SK-N-SH (cell line): ENCODE measurements at regions not wholly inside any gene's neighbourhood (a gene's known extent, or its start where the extent isn't known, plus 50 kb on each side); places are given as distances from the start of the nearest gene placed in this dataset.

Experiments used
- CTCF ChIA-PET: fragments of 300-600, 350-600 bp; formaldehyde crosslinking; extraction: SDS; loops from one replicate; lab custom pipeline; 2021; lab: Yijun Ruan, JAX
- POLR2A ChIA-PET: fragments of 350-600 bp; sonication (Branson Sonifier 250); formaldehyde crosslinking; extraction: SDS; loops from one replicate; lab custom pipeline; 2020; ENCODE audit warnings: antibody characterized with exemption, inconsistent platforms; lab: Yijun Ruan, JAX
- DNase-seq: peaks from one replicate; pipeline ENCODE4 v3.0.0; 2012
- H2AFZ ChIP-seq: fragments of 200-600 bp; sonication (generic); 2 replicates; pipeline ENCODE4 v1.8.1; 2016; ENCODE audit warnings: antibody characterized with exemption, mild to moderate bottlenecking, low read depth
- H3F3A ChIP-seq: fragments of 200-600 bp; sonication (generic); replicated peaks from 2 replicates; pipeline ENCODE3; 2016; ENCODE audit warnings: antibody characterized with exemption, mild to moderate bottlenecking; ENCODE audit not compliant: insufficient read depth
- H3K27ac ChIP-seq, 2 experiments: fragments of 200-500 bp in 1 of 2; fragments of 200-600 bp in 1 of 2; sonication (Bioruptor generic) in 1 of 2; sonication (generic), shearing (Covaris generic) in 1 of 2; 2 replicates each; pipeline versions ENCODE4 v1.5.1 to v1.6.1; 2014 to 2016; ENCODE audit warnings: low read depth in 2 of 2, inconsistent platforms in 1 of 2, low read length in 1 of 2, mild to moderate bottlenecking in 1 of 2, mixed read lengths in 1 of 2
- H3K27me3 ChIP-seq: fragments of 200-600 bp; sonication (generic), shearing (Covaris generic); 2 replicates; pipeline ENCODE4 v1.6.1; 2016; ENCODE audit warnings: mixed run types; ENCODE audit not compliant: insufficient read depth
- H3K36me3 ChIP-seq, 2 experiments: fragments of 200-500 bp in 1 of 2; fragments of 200-600 bp in 1 of 2; sonication (Bioruptor generic) in 1 of 2; sonication (generic) in 1 of 2; replicated peaks in 1 of 2; 2 replicates each; pipeline versions ENCODE3 to v1.5.1; 2014 to 2016; ENCODE audit warnings: low read length in 1 of 2, mild to moderate bottlenecking in 1 of 2; ENCODE audit not compliant: insufficient read depth in 2 of 2, control insufficient read depth in 1 of 2
- H3K4me1 ChIP-seq, 2 experiments: fragments of 200-500 bp in 1 of 2; fragments of 200-600 bp in 1 of 2; sonication (Bioruptor generic) in 1 of 2; sonication (generic), shearing (Covaris generic) in 1 of 2; 2 replicates each; pipeline versions ENCODE4 v1.5.1 to v1.6.1; 2014 to 2016; ENCODE audit warnings: low read depth in 1 of 2, low read length in 1 of 2, mixed run types in 1 of 2; ENCODE audit not compliant: insufficient read depth in 2 of 2, control insufficient read depth in 1 of 2
- H3K4me2 ChIP-seq: fragments of 200-600 bp; sonication (generic), shearing (Covaris generic); 2 replicates; pipeline ENCODE4 v1.6.1; 2017; ENCODE audit warnings: mixed run types
- H3K4me3 ChIP-seq, 2 experiments: fragments of 200-500 bp in 1 of 2; fragments of 200-600 bp in 1 of 2; sonication (Bioruptor generic) in 1 of 2; sonication (generic), shearing (Covaris generic) in 1 of 2; 2 replicates each; pipeline versions ENCODE4 v1.5.1 to v1.8.1; 2014 to 2016; ENCODE audit warnings: low read depth in 2 of 2, inconsistent platforms in 1 of 2, low read length in 1 of 2, mild to moderate bottlenecking in 1 of 2, mixed read lengths in 1 of 2, moderate library complexity in 1 of 2
- H3K79me2 ChIP-seq: fragments of 200-600 bp; sonication (generic); 2 replicates; pipeline ENCODE4 v1.8.1; 2017; ENCODE audit warnings: mild to moderate bottlenecking; ENCODE audit not compliant: insufficient read depth
- H3K9ac ChIP-seq: fragments of 200-600 bp; sonication (generic); 2 replicates; pipeline ENCODE4 v1.6.1; 2017; ENCODE audit warnings: mixed run types
- H3K9me2 ChIP-seq: fragments of 200-600 bp; sonication (generic); 2 replicates; pipeline ENCODE4 v1.6.1; 2017; ENCODE audit warnings: mixed run types
- H3K9me3 ChIP-seq: fragments of 200-600 bp; sonication (generic); 2 replicates; pipeline ENCODE4 v1.6.1; 2017; ENCODE audit warnings: mixed run types, mild to moderate bottlenecking, moderate library complexity
- H4K20me1 ChIP-seq: fragments of 200-600 bp; sonication (generic); 2 replicates; pipeline ENCODE4 v1.6.1; 2017; ENCODE audit warnings: mild to moderate bottlenecking, mixed run types; ENCODE audit not compliant: insufficient read depth
- EP300 ChIP-seq, 2 experiments: IDR thresholded peaks; 2 replicates each; pipeline versions ENCODE4 v1.4.0 to v1.6.1; 2012; ENCODE audit warnings: borderline replicate concordance in 1 of 2, low read depth in 1 of 2, low read length in 1 of 2
- IRF3 ChIP-seq: fragments of 150-350 bp; IDR thresholded peaks from 2 replicates; pipeline ENCODE4 v1.6.1; 2016; ENCODE audit warnings: mild to moderate bottlenecking, low read depth, low read length
- MAX ChIP-seq: IDR thresholded peaks from 2 replicates; pipeline ENCODE4 v1.4.0; 2012; ENCODE audit warnings: low read depth
- MXI1 ChIP-seq: IDR thresholded peaks from 2 replicates; pipeline ENCODE4 v1.6.1; 2012; ENCODE audit warnings: mild to moderate bottlenecking, low read depth, low read length, improper control_type of control experiment
- RAD21 ChIP-seq: IDR thresholded peaks from 2 replicates; pipeline ENCODE4 v1.6.1; 2012; ENCODE audit warnings: mild to moderate bottlenecking, low read length
- RCOR1 ChIP-seq: fragments of 150-350 bp; IDR thresholded peaks from 2 replicates; pipeline ENCODE4 v1.6.1; 2017; ENCODE audit warnings: antibody characterized with exemption, low read length
- SIN3A ChIP-seq: IDR thresholded peaks from 2 replicates; pipeline ENCODE4 v1.6.1; 2012; ENCODE audit warnings: low read depth, mild to moderate bottlenecking, low read length, moderate library complexity, borderline replicate concordance
- TCF12 ChIP-seq: IDR thresholded peaks from 2 replicates; pipeline ENCODE4 v1.4.0; 2012
- TEAD4 ChIP-seq: IDR thresholded peaks from 2 replicates; pipeline ENCODE4 v1.4.0; 2012; ENCODE audit warnings: mild to moderate bottlenecking, borderline replicate concordance; ENCODE audit not compliant: insufficient read depth
- WGBS: methylation state at CpG from one replicate; pipeline ENCODE4 v1.1.6; 2017; ENCODE audit warnings: low lambda C conversion rate; 5-methylcytosine and 5-hydroxymethylcytosine counted together
- small RNA-seq, 7 experiments: library from RNA; depleted of rRNA; stranded (forward); fragments of <200 nt; gene quantifications; one replicate each; pipeline ENCODE3, GENCODE V24; 2012
- TF ChIP-seq, protein P1 (sequence below): IDR thresholded peaks from 2 replicates; pipeline ENCODE4; 2012

GRCh38 chr1:34701326-34702060 is 53.4 kb upstream of the GJB5 start:
- CTCF ChIA-PET, result interaction anchor here (1.3 to 2.4 kb wide), 2 partner anchors 32 to 151 kb away, joined by 3 to 6 read pairs; no protein-coding TSS in a partner anchor
- H3K27ac ChIP-seq, result peak overlapping the region in 1 of 2 experiments; percentile 55; a peak in 2 of 4 replicates
- H3K36me3 ChIP-seq, result no peaks in the 10 kb centered on the region
- H3K4me2 ChIP-seq, result no peak overlapping the region
- H2AFZ ChIP-seq, result no peak overlapping the region
- WGBS, result 2% methylated on average over 5 of the region's 5 CpGs
- TF ChIP-seq RCOR1, result 0 out of 2 replicates have a peak, but pooled peaks have one; percentile 41
- TF ChIP-seq, protein P1, sequence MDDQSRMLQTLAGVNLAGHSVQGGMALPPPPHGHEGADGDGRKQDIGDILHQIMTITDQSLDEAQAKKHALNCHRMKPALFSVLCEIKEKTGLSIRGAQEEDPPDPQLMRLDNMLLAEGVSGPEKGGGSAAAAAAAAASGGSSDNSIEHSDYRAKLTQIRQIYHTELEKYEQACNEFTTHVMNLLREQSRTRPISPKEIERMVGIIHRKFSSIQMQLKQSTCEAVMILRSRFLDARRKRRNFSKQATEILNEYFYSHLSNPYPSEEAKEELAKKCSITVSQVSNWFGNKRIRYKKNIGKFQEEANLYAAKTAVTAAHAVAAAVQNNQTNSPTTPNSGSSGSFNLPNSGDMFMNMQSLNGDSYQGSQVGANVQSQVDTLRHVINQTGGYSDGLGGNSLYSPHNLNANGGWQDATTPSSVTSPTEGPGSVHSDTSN, result no peak
- peak; percentile 23; the same call in 1 of the 2 replicates for TF ChIP-seq TCF12
- TF ChIP-seq TEAD4, result no peak
- no peak for TF ChIP-seq SIN3A
- no peak for TF ChIP-seq IRF3
- TF ChIP-seq EP300 (IDR thresholded peaks at IDR 0.05; ENCODE audit: borderline replicate concordance in 1 of 2, low read depth in 1 of 2, low read length in 1 of 2), result peak in 1 of 2 experiments; percentile 62; a peak in 2 of 4 replicates
- TF ChIP-seq MXI1, result no peak
- no peak for TF ChIP-seq RAD21
- no peak for TF ChIP-seq MAX
- TF ChIP-seq, all 33 proteins: peak for 3
- Histone ChIP-seq H3K4me3 (no peak overlapping the region), H3K27me3 (no peaks in the 10 kb centered on the region), H3K9me3 (no peaks in the 10 kb centered on the region), H3K9ac (no peak overlapping the region), H3K9me2 (no peaks in the 10 kb centered on the region), H3F3A (no peaks in the 10 kb centered on the region), H3K79me2 (no peaks in the 10 kb centered on the region), H3K4me1 (peaks cover 0 to 21% of the 10 kb centered on the region in 2 experiments; a peak in 2 of 4 replicates), H4K20me1 (no peaks in the 10 kb centered on the region)
- peak; percentile 52 for DNase-seq
- POLR2A ChIA-PET, result no interaction called here

Small RNA genes in the stretch of these regions (small RNA-seq; reads per million reads assigned to genes)
- 0 reads per million in 7 experiments for gene MIR552
